LNCaP clone FGC (cell line): ENCODE measurements at regions not wholly inside any gene's neighbourhood (a gene's known extent, or its start where the extent isn't known, plus 50 kb on each side); places are given as distances from the start of the nearest gene placed in this dataset.

ENCODE experiments used
- DNase-seq: peaks from one replicate; pipeline ENCODE4 v3.0.0-alpha.2; 2011; ENCODE audit warnings: low read depth
- H3K4me3 ChIP-seq: 2 replicates; pipeline ENCODE4 v1.5.1; 2011; ENCODE audit warnings: mild to moderate bottlenecking, low read depth, low read length, control low read depth
- TF ChIP-seq, protein P1 (sequence below): IDR thresholded peaks from 2 replicates; pipeline ENCODE4 v1.5.1; 2012; ENCODE audit warnings: mild to moderate bottlenecking; ENCODE audit not compliant: control insufficient read depth, insufficient read depth; ENCODE audit errors: extremely low read depth

DNA sequence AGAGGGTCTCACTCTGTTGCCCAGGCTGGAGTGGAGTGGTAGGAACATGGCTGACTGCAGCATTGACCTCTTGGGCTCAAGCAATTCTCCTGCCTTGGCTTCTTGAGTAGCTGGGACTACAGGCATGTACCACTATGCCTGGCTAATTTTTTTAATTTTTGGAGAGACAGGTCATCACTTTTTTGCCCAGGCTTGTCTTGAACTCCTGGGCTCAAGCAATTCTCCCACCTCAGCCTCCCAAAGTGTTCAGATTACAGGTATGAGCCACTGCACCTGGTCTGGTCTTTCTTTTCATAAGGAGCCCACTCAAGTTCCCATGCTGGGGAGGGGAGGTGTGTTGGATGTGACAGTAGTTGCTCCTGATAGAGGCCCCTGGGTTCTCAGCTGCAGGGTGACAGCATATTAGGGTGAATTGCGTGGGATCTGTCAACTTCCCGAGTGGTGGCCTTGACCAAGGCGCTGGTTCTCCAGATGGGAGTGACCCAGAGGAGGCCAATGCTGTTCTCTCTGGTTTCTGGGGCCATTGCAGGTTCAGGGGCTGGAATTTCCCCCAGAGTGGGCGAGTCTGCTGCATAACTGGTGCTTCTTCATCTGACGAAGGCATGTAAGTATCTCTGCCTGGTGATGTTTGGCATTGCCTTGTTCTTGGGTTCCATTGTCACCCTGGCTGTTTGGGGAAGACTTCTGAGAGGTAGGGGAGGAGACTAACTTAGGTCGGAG, 52.4 kb upstream of the ESRRB start:
- DNase-seq = no peak
- H3K4me3 ChIP-seq = no peak overlapping the region
- TF ChIP-seq, protein P1, sequence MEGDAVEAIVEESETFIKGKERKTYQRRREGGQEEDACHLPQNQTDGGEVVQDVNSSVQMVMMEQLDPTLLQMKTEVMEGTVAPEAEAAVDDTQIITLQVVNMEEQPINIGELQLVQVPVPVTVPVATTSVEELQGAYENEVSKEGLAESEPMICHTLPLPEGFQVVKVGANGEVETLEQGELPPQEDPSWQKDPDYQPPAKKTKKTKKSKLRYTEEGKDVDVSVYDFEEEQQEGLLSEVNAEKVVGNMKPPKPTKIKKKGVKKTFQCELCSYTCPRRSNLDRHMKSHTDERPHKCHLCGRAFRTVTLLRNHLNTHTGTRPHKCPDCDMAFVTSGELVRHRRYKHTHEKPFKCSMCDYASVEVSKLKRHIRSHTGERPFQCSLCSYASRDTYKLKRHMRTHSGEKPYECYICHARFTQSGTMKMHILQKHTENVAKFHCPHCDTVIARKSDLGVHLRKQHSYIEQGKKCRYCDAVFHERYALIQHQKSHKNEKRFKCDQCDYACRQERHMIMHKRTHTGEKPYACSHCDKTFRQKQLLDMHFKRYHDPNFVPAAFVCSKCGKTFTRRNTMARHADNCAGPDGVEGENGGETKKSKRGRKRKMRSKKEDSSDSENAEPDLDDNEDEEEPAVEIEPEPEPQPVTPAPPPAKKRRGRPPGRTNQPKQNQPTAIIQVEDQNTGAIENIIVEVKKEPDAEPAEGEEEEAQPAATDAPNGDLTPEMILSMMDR = no peak

DNA sequence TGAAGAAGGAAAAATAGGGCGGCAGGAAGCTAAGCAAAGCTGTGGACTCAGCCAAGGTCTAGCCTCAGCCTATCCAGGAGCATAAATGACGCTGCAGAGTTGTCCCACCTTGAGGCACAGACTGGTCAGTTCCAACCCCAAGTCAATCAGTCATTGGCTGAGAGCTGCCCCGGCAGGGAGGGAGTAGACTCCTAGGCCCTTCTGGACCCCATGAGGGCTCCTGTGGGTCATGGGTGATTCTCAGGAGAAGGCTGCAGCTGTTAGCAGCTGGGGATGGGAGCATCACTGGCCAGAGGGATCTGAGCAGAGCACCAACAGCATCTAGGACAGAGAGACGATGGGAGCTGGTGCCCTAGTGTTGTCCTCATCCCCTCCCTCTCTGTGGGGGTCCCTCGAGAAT, 51.8 kb upstream of the ESRRB start:
- H3K4me3 ChIP-seq = no peak overlapping the region
- TF ChIP-seq, protein P1 = no peak
- no peak for DNase-seq
